ENCODE measurements at regions not wholly inside any gene's neighbourhood (a gene's known extent, or its start where the extent isn't known, plus 50 kb on each side); places are given as distances from the start of the nearest gene placed in this dataset.

- DNase-seq (ENCODE audit: extremely low spot score, insufficient read length, low read depth) (no peak), FAIRE-seq (no peak)
These were observed 688.8 kb upstream of the CCDC54 start for GRCh38 chr3:106688464-106688863.

DNA sequence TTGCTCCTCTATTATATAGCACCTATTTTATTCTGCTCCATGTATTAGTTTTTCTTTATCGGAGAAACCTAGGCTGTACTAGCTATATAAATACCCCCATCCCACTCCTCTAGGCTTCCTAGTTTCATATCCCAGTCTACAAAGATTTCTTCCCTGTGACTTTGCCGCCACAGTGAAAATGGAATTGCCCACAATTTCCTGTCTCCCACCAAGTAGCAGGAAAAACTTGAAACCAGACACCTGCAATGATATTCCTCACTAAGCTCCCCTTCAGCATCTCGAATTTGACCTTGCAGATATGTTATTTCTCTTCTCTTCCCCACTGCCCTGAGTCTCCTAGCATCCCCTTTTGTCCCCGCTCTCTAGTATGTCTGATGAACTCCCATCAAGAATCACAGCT lies 685.8 kb upstream of the CCDC54 start:
- no peak for DNase-seq (ENCODE audit: extremely low spot score, insufficient read length, low read depth)
- no peak for FAIRE-seq

DNA sequence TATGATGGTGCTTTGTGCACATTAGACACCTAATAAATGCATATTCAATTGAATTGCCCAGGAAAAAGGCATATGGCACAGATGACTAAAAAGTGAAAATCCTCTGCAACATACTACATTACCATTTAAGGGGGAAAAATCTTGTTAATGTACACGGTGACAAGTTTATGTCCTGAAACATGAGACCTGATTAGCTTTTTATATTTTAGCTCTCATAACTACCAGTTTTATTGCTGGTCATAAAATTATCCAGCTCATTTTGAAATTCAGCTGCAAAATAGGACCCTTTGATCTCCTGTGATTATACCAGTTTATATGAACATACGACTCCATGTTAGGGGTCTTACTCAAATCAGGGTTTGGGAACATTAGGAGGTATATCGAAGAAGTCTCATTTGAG lies 684.6 kb upstream of the CCDC54 start:
- DNase-seq (ENCODE audit: extremely low spot score, insufficient read length, low read depth) (no peak), FAIRE-seq (no peak)

DNA sequence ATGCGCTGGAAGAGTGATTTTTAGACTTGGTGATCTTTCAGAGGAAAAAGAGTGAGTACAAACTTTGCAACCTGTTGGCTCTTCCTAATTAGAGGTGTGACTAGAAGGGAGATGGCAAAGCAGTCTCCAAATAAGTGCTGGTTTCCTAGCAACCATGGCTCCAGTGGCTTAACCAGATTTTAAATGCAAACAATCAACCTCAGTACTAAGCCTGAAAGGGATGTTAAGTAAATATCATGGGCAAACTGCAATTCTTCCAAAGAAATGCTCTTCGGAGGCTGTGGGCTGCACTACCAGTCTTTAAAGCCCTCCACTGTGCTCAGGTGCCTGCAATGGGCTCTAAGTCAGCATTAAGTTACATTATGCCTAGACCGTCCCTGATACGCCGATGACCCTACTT lies 678.1 kb upstream of the CCDC54 start:
- DNase-seq (ENCODE audit: extremely low spot score, insufficient read length, low read depth) (no peak), FAIRE-seq (no peak)

DNA sequence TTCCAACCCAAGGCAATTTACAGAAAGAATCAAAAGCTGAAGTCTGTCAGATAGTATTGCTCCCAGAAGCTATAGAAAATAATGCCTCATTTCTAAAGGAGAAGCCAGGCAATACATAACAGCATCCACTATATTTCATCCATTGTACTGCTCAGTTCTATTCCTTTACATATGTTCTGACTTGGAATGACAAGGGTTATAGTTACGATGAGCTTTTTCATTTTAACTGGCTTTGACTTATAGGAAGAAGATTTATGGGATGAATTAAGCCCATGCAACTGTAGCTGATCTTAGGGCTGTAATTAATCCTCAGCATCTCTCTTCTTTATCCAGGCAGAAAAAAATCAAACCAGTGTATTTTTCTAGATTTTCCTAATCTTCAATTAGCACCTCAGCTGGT lies 676.3 kb upstream of the CCDC54 start:
- no peak for DNase-seq (ENCODE audit: extremely low spot score, insufficient read length, low read depth)
- FAIRE-seq = no peak

DNA sequence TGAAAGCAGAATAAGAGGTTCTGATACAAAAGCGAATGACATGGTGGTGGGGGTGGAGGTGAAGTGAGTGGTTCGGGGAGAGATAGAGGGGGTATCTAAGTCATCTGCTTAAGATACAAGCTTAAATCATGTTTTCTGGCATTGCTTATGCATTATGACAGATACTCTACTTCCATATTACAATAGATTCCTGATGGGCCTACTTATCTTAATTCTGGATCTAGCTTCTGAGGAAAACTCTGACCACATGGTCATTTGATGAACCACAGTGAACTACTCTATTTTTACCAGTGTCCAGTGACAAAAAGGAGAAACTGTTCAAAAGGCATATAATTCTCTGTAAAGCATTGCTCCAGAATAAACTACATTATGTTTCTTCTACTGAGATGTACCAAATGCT lies 673.7 kb upstream of the CCDC54 start:
- no peak for DNase-seq (ENCODE audit: extremely low spot score, insufficient read length, low read depth)

GRCh38 chr3:106707347-106707746 lies 669.9 kb upstream of the CCDC54 start:
- no peak for FAIRE-seq
- DNase-seq (ENCODE audit: extremely low spot score, insufficient read length, low read depth) = no peak

More for the DNA sequence above, 673.7 kb upstream of the CCDC54 start:
- no peak for FAIRE-seq

GRCh38 chr3:106710596-106710995 lies 666.6 kb upstream of the CCDC54 start:
- no peak for DNase-seq (ENCODE audit: extremely low spot score, insufficient read length, low read depth)
- no peak for FAIRE-seq

DNA sequence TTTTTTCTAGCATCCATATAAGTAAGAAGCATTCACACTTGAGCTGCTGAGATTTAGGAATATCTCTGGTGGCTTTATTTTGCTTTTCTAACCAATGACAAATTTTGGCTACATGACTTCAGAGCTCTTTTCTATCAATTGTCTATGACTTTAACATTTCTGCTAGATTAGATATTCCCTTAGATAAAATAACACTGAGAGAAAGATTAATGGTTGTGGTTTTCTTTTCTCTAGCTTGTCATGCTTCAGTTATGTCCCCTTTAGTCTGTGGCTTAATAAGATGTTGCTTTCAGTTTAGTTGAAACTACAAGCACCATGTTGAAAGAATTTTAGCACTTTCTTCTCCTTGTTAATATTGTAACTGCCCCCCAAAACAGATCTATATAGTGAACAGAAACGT lies 665.6 kb upstream of the CCDC54 start:
- FAIRE-seq (no peak), DNase-seq (ENCODE audit: extremely low spot score, insufficient read length, low read depth) (no peak)

DNA sequence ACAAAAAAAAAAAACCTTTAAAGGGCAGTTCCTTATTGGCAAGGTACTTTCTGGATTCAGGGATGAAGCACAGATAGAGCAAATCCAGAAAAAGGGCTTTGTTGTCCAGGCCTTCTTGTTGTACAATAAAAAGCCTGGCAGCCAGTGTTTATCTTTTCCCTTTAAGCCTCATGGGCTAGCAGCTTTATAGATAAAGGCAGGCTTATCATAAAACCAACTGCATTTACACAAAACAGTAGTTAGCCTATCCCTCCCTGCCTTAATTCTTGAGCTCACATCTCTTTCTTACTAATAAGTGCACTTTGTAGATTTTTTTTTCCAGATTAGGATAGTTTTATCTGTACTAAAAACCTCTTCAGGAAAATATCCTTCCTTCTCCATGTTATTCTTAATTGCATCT lies 662.8 kb upstream of the CCDC54 start:
- FAIRE-seq (no peak), DNase-seq (ENCODE audit: extremely low spot score, insufficient read length, low read depth) (no peak)

DNA sequence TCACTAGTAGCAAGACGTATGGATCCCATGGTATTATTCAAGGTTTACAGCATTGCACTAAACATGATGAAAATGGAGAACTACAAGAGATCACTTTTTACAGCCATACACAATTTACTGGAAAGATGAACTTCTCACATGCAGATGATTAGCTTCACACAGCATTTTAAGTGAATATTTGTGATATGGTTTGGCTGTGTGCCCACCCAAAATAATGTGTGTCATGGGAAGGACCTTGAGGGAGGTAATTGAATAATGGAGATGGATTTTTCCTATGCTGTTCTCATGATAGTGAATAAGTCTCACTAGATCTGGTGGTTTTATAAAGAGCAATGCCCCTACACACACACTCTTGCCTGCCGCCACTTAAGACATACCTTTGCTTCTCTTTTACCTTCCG lies 662.0 kb upstream of the CCDC54 start:
- FAIRE-seq (no peak), DNase-seq (ENCODE audit: extremely low spot score, insufficient read length, low read depth) (no peak)

DNA sequence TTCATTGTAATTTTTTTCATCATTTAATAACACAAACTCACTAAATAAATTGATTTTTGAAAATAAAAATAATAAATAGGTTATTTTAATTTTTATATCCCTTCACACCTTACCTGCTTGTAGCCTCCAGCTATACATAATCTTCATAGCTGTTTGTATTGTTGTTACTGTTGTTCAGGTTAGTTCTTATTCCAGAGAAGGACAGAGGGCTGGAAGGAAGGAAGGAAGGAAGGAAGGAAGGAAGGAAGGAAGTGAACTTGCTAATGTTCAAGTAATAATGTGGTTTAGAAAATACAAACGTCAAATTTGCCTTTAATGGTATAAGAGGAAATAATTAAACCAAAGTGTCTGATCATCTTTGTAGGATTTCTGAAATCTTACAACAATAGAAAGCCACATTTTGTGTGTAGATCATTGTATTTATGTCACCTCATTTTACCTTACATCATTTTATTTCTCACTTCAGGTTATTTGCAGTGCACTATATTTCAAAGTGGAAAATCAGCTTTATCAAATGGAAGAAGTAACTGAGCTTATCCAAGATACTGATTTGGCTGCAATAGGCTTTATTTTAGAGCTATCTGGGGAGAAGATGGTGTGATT lies 660.0 kb upstream of the CCDC54 start:
- FAIRE-seq = no peak
- DNase-seq (ENCODE audit: extremely low spot score, insufficient read length, low read depth) = no peak

GRCh38 chr3:106719077-106719476 lies 658.2 kb upstream of the CCDC54 start:
- FAIRE-seq (no peak), DNase-seq (ENCODE audit: extremely low spot score, insufficient read length, low read depth) (no peak)

DNA sequence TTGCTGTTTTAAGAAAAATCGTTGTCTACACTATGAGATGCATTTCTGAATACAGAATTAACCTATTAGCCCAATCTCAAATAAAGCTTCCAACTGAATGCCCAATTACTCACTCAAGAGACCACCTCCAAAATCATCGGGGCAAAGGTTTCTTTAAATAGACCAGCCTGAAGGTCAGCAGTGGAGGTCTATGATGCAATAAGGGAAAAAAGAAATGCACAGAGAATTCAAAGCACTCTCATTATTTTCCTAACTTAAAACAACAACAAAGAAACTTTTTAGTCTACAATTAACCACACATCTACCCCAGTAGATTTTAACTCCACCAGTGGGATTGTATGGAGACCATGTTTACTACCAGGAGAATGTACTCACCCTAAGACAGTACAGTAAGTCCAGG lies 657.7 kb upstream of the CCDC54 start:
- no peak for FAIRE-seq
- no peak for DNase-seq (ENCODE audit: extremely low spot score, insufficient read length, low read depth)

- FAIRE-seq (no peak), DNase-seq (ENCODE audit: extremely low spot score, insufficient read length, low read depth) (no peak)
These were observed 656.7 kb upstream of the CCDC54 start for GRCh38 chr3:106720510-106720909.

- FAIRE-seq = no peak
- DNase-seq (ENCODE audit: extremely low spot score, insufficient read length, low read depth) = no peak
These were observed 651.7 kb upstream of the CCDC54 start for GRCh38 chr3:106725566-106725965.

- FAIRE-seq (no peak), DNase-seq (ENCODE audit: extremely low spot score, insufficient read length, low read depth) (no peak)
These were observed 648.7 kb upstream of the CCDC54 start for GRCh38 chr3:106728315-106729098.

DNA sequence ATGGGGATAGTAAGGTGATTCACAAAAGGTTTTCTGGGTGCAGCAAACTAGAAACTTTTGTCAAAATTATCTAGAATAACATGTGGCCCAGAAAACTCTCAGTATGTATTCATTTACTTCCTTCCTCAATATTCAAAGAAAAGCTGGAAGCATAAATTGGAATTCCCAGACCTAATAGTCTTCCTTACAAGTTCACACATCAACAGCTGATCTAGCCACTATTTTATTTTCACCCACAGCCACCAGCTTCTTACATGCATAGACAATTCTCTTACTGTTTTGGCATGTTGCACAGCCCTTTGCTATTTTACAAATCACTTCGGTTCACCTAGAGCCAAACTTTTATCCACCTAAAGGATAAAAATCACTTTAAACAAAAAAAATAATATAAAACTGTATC lies 647.8 kb upstream of the CCDC54 start:
- no peak for DNase-seq (ENCODE audit: extremely low spot score, insufficient read length, low read depth)
- FAIRE-seq = no peak

GRCh38 chr3:106731230-106731629 lies 646.0 kb upstream of the CCDC54 start:
- DNase-seq (ENCODE audit: extremely low spot score, insufficient read length, low read depth) (no peak), FAIRE-seq (no peak)

DNA sequence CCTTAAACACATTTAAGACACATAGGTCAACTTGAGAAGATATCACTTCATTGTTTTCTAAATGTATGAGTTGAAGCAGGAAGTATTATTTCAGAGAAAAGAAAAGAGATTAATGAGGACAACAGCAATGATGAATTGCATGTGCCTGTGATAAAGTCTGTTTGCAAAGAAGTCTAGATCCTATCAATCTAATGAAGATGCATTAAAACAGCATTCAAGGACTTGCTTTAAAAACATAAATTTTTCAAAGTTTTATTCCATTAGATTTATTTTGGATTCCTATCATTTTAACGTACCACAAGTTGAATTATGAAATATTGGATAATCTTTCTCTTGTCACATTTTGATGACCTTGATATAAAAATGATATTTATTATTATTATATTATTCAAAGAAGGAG lies 642.5 kb upstream of the CCDC54 start:
- FAIRE-seq = no peak
- no peak for DNase-seq (ENCODE audit: extremely low spot score, insufficient read length, low read depth)

- no peak for DNase-seq (ENCODE audit: extremely low spot score, insufficient read length, low read depth)
- no peak for FAIRE-seq
These were observed 640.0 kb upstream of the CCDC54 start for GRCh38 chr3:106737265-106737664.

DNA sequence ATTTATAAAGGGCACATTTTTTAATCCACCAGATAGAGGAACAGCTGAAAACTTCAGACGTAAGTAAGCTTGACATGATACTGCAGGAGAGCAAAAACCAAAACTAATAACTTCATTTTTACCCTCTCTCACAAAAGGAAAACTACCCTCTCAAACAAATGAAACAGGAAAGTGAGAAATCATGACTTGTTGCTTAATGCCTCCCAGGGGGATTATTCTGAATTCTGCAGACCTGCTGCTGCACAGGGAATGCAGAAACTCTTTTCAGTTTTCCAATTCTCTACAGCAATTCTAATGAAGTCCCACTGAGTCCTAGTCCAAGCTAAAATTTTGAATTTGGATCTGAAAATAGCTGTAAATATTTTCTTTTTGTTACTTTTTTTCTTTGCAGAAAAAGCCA lies 637.1 kb upstream of the CCDC54 start:
- FAIRE-seq (no peak), DNase-seq (ENCODE audit: extremely low spot score, insufficient read length, low read depth) (no peak)
